ENCODE measurements at regions not wholly inside any gene's neighbourhood (a gene's known extent, or its start where the extent isn't known, plus 50 kb on each side); places are given as distances from the start of the nearest gene placed in this dataset.

GRCh38 chr14:26996246-26996645 lies 398.4 kb upstream of the NOVA1 start:
- DNase-seq (ENCODE audit: low spot score) = no peak

- DNase-seq (ENCODE audit: low spot score) = no peak
Measured at GRCh38 chr14:27002179-27002578, 404.3 kb upstream of the NOVA1 start.

- peak; percentile 18 for DNase-seq (ENCODE audit: low spot score)
Measured at GRCh38 chr14:27006570-27006969, 408.7 kb upstream of the NOVA1 start.

- no peak for DNase-seq (ENCODE audit: low spot score)
Measured at GRCh38 chr14:27008187-27008586, 410.4 kb upstream of the NOVA1 start.

- no peak for DNase-seq (ENCODE audit: low spot score)
Measured at GRCh38 chr14:27012641-27013040, 414.8 kb upstream of the NOVA1 start.

GRCh38 chr14:27013678-27014077 lies 415.8 kb upstream of the NOVA1 start:
- no peak for DNase-seq (ENCODE audit: low spot score)

- DNase-seq (ENCODE audit: low spot score) = no peak
Measured at GRCh38 chr14:27015065-27015464, 417.2 kb upstream of the NOVA1 start.

GRCh38 chr14:27025648-27026047 lies 427.8 kb upstream of the NOVA1 start:
- no peak for DNase-seq (ENCODE audit: low spot score)

GRCh38 chr14:27026097-27026496 lies 428.3 kb upstream of the NOVA1 start:
- no peak for DNase-seq (ENCODE audit: low spot score)

GRCh38 chr14:27040552-27040951 lies 442.7 kb upstream of the NOVA1 start:
- peak; percentile 5 for DNase-seq (ENCODE audit: low spot score)

- DNase-seq (ENCODE audit: low spot score) = no peak
Measured at GRCh38 chr14:27049701-27050100, 451.9 kb upstream of the NOVA1 start.

- no peak for DNase-seq (ENCODE audit: low spot score)
Measured at GRCh38 chr14:27050208-27050607, 452.4 kb upstream of the NOVA1 start.

GRCh38 chr14:27056586-27056985 lies 458.8 kb upstream of the NOVA1 start:
- DNase-seq (ENCODE audit: low spot score) = no peak

GRCh38 chr14:27061299-27061698 lies 463.5 kb upstream of the NOVA1 start:
- DNase-seq (ENCODE audit: low spot score) = no peak

GRCh38 chr14:27063959-27064358 lies 466.1 kb upstream of the NOVA1 start:
- no peak for DNase-seq (ENCODE audit: low spot score)

- DNase-seq (ENCODE audit: low spot score) = no peak
Measured at GRCh38 chr14:27065886-27066285, 468.1 kb upstream of the NOVA1 start.

GRCh38 chr14:27067961-27068360 lies 470.1 kb upstream of the NOVA1 start:
- DNase-seq (ENCODE audit: low spot score) = no peak

- DNase-seq (ENCODE audit: low spot score) = no peak
Measured at GRCh38 chr14:27072589-27072988, 474.8 kb upstream of the NOVA1 start.

- no peak for DNase-seq (ENCODE audit: low spot score)
Measured at GRCh38 chr14:27075503-27075902, 477.7 kb upstream of the NOVA1 start.

- no peak for DNase-seq (ENCODE audit: low spot score)
Measured at GRCh38 chr14:27077214-27077613, 479.4 kb upstream of the NOVA1 start.

GRCh38 chr14:27077710-27078109 lies 479.9 kb upstream of the NOVA1 start:
- DNase-seq (ENCODE audit: low spot score) = no peak

- DNase-seq (ENCODE audit: low spot score) = no peak
Measured at GRCh38 chr14:27078191-27078590, 480.4 kb upstream of the NOVA1 start.

GRCh38 chr14:27079716-27080115 lies 481.9 kb upstream of the NOVA1 start:
- no peak for DNase-seq (ENCODE audit: low spot score)

GRCh38 chr14:27085500-27085899 lies 487.7 kb upstream of the NOVA1 start:
- no peak for DNase-seq (ENCODE audit: low spot score)

GRCh38 chr14:27090716-27091115 lies 492.9 kb upstream of the NOVA1 start:
- peak; percentile 19 for DNase-seq (ENCODE audit: low spot score)
